GM21526 (cell line): ENCODE measurements at regions not wholly inside any gene's neighbourhood (a gene's known extent, or its start where the extent isn't known, plus 50 kb on each side); places are given as distances from the start of the nearest gene placed in this dataset.
"Not testable (repeated sequence)": the region's sequence is repeated elsewhere in the genome, so short reads cannot be mapped to it uniquely, and the experiment has no call there.

Experiments used
- ATAC-seq: cut with Tn5 transposase; IDR thresholded peaks from one replicate; pipeline ENCODE4 v1.9.1; 2021; ENCODE audit warnings: moderate library complexity; ENCODE audit not compliant: unreplicated experiment, low FRiP score

GRCh38 chr13:56700324-56700723, 440.4 kb upstream of the PRR20A start:
- no peak for ATAC-seq

GRCh38 chr13:56706485-56706884, 434.2 kb upstream of the PRR20A start:
- ATAC-seq: no peak

- ATAC-seq: no peak
Measured at GRCh38 chr13:56713656-56714055, 427.1 kb upstream of the PRR20A start.

- no peak for ATAC-seq
Measured at GRCh38 chr13:56718791-56719190, 421.9 kb upstream of the PRR20A start.

GRCh38 chr13:56720841-56721240, 419.9 kb upstream of the PRR20A start:
- no peak for ATAC-seq

GRCh38 chr13:56735537-56735942, 405.2 kb upstream of the PRR20A start:
- ATAC-seq: no peak

GRCh38 chr13:56736966-56737365, 403.8 kb upstream of the PRR20A start:
- ATAC-seq: no peak

GRCh38 chr13:56752636-56753035, 388.1 kb upstream of the PRR20A start:
- ATAC-seq: no peak

- ATAC-seq: no peak
Measured at GRCh38 chr13:56755181-56755935, 385.4 kb upstream of the PRR20A start.

GRCh38 chr13:56763333-56763732, 377.4 kb upstream of the PRR20A start:
- not testable (repeated sequence) for ATAC-seq

GRCh38 chr13:56773148-56773547, 367.6 kb upstream of the PRR20A start:
- no peak for ATAC-seq

- no peak for ATAC-seq
Measured at GRCh38 chr13:56789527-56789926, 351.2 kb upstream of the PRR20A start.

GRCh38 chr13:56837161-56837560, 303.6 kb upstream of the PRR20A start:
- no peak for ATAC-seq

- ATAC-seq: no peak
Measured at GRCh38 chr13:56850852-56851251, 289.9 kb upstream of the PRR20A start.

GRCh38 chr13:56861476-56861875, 279.2 kb upstream of the PRR20A start:
- ATAC-seq: no peak

GRCh38 chr13:56864451-56864850, 276.3 kb upstream of the PRR20A start:
- no peak for ATAC-seq

GRCh38 chr13:56865416-56865815, 275.3 kb upstream of the PRR20A start:
- no peak for ATAC-seq

- ATAC-seq: no peak
Measured at GRCh38 chr13:56869671-56870070, 271.0 kb upstream of the PRR20A start.

GRCh38 chr13:56886398-56886797, 254.3 kb upstream of the PRR20A start:
- ATAC-seq: no peak

GRCh38 chr13:56888455-56888854, 252.3 kb upstream of the PRR20A start:
- no peak for ATAC-seq

GRCh38 chr13:56893843-56894242, 246.9 kb upstream of the PRR20A start:
- ATAC-seq: no peak

- ATAC-seq: no peak
Measured at GRCh38 chr13:56900549-56901279, 240.0 kb upstream of the PRR20A start.
